ENCODE measurements at regions not wholly inside any gene's neighbourhood (a gene's known extent, or its start where the extent isn't known, plus 50 kb on each side); places are given as distances from the start of the nearest gene placed in this dataset.

DNA sequence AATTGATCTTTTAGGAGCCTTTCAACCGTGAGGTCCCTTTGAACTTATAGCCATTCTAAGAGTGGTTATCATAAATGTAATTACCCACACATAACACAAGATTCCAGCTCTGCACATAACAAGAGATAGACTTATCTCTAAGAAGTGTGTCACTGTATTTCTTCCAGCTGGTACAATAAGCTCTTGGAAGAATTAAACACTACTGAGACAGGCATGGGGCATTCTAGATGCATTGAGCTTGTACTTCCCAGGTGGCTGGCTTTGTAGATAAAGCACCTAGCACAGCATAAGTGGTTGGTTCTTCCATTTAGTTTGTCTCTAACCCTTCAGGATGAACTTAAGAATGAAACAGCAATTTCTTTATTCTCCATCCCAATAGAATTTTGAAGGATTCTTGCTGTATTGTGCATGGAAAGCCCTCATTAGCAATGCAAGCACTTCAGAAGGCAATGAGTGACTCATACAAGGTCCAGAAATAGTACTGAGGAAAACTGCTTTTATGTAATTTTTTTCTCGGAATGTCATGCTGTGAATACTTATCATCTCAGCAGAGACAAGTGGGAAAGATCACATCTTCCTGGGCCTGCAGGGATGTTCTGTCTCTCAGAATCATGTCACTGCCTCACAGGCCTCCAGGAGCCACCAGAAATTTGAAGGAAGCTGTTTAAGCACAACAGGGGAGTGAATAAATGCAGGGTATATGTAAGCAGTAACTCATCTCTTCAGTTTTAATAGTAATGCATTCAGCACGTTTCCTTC lies 91.1 kb upstream of the CD180 start:
- Histone ChIP-seq H3K9me3 (no peaks in the 10 kb centered on the region), H3K36me3 (no peaks in the 10 kb centered on the region), H3K27ac (no peak overlapping the region), H3K27me3 (no peaks in the 10 kb centered on the region), H3K4me1 (peaks cover 0 to 13% of the 10 kb centered on the region in 2 donors), H3K4me3 (replicated peaks in 1 of 3) (no peak overlapping the region)
- intact Hi-C loops (cut with DNase I) = no loop called here
- no peak for TF ChIP-seq POLR2A (IDR thresholded peaks at IDR 0.05)
- TF ChIP-seq, protein P1, sequence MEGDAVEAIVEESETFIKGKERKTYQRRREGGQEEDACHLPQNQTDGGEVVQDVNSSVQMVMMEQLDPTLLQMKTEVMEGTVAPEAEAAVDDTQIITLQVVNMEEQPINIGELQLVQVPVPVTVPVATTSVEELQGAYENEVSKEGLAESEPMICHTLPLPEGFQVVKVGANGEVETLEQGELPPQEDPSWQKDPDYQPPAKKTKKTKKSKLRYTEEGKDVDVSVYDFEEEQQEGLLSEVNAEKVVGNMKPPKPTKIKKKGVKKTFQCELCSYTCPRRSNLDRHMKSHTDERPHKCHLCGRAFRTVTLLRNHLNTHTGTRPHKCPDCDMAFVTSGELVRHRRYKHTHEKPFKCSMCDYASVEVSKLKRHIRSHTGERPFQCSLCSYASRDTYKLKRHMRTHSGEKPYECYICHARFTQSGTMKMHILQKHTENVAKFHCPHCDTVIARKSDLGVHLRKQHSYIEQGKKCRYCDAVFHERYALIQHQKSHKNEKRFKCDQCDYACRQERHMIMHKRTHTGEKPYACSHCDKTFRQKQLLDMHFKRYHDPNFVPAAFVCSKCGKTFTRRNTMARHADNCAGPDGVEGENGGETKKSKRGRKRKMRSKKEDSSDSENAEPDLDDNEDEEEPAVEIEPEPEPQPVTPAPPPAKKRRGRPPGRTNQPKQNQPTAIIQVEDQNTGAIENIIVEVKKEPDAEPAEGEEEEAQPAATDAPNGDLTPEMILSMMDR (IDR thresholded peaks at IDR 0.05) = no peak
- no peak for DNase-seq
- WGBS, 2 donors = 78 to 81% methylated on average over 3 of the region's 3 CpGs

DNA sequence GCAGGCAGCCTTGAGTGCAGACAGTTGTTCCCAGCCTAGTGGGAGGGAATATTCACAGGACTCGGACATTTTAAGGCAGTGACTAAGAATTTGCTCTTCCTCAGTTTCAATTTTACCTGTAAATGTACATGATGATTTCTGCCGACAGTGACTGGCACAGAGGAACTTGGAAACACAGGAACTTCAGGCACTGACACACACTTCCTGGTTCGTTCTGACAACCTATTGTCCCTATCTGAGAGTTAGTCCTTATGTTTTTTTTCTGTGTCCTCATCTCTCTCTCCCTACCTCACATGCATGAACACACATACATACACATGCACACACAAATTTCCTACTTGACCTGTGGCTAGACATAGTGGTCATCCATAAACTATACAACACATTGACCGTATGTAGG lies 89.4 kb upstream of the CD180 start:
- no peak overlapping the region for H3K4me3 ChIP-seq (replicated peaks in 1 of 3)
- no peaks in the 10 kb centered on the region for H3K36me3 ChIP-seq
- whole genome bisulfite sequencing, 2 donors = 76 to 86% methylated on average over 4 of the region's 4 CpGs
- no peaks in the 10 kb centered on the region for H3K27me3 ChIP-seq
- no peak for TF ChIP-seq POLR2A (IDR thresholded peaks at IDR 0.05)
- TF ChIP-seq, protein P1 (IDR thresholded peaks at IDR 0.05) = no peak
- no peak for DNase-seq
- peaks cover 0 to 13% of the 10 kb centered on the region in 2 donors for H3K4me1 ChIP-seq
- no peak overlapping the region for H3K27ac ChIP-seq
- H3K9me3 ChIP-seq = no peaks in the 10 kb centered on the region
- intact Hi-C loops (cut with DNase I) = no loop called here

DNA sequence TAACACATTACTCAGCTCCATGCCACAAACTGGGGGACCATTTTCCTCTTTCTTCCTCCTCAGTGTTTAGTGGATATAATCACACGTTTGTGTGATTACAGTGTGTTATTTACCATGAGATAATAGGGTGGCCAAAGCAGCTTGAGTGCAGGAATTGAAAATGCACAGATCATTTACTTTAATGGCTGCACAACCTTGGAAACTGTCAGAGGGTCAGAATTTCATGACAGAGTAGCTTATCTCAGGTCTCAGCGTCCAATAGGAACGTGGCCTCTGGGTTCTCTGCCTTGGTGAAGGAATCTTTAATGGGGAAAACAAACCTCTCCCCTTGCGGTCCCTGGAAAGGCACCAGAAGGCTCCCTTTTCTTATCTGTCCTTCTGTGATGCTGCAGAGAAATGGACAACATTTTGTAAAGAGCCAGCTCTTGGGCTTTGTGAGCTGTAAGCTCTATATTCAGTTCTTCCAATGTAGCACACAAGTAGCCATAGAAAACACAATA lies 87.4 kb upstream of the CD180 start:
- Histone ChIP-seq H3K27ac (no peak overlapping the region), H3K4me1 (peaks cover 0 to 7% of the 10 kb centered on the region in 2 donors), H3K36me3 (no peaks in the 10 kb centered on the region), H3K4me3 (replicated peaks in 1 of 3) (no peak overlapping the region), H3K9me3 (no peaks in the 10 kb centered on the region), H3K27me3 (no peaks in the 10 kb centered on the region)
- DNase-seq = no peak
- TF ChIP-seq, protein P1 (IDR thresholded peaks at IDR 0.05) = no peak
- TF ChIP-seq POLR2A (IDR thresholded peaks at IDR 0.05) = no peak
- intact Hi-C loops (cut with DNase I) = no loop called here
- 79 to 80% methylated on average over 4 of the region's 4 CpGs for WGBS, 2 donors

DNA sequence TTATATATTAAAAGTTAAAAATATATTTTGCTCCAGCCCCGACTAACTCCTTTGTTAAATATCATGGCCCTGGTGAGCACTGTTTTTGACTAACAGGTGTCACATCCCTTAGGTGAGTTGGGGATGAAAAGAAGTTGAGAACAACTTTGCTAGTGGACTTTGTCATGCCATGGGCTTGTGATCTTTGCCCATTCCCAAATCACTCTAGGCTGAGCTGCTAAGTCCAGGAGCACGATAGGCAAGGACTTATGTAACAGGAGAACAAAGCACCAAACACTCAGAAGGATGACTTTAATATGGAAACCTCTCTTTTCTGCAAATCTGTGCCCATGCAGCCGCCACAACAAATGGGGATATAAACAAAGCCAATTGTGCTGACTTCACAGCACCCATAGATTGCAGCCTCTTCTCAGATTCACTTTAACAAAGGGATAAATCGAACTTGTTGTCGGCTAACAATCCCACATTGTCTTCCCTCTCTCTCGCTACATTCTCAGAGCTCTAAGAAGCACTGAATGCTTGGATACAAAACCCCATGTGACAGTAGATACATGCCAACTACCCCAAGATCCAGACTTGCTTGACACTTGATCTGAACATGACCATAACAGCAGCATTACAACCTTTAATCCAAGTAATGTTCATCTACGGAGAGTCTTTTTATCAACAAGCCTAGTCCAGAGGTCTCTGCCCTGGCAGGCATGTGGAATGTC lies 86.8 kb upstream of the CD180 start:
- Histone ChIP-seq H3K9me3 (no peaks in the 10 kb centered on the region), H3K4me3 (replicated peaks in 1 of 3) (no peak overlapping the region), H3K36me3 (no peaks in the 10 kb centered on the region), H3K4me1 (peaks cover 0 to 6% of the 10 kb centered on the region in 2 donors), H3K27ac (no peak overlapping the region), H3K27me3 (no peaks in the 10 kb centered on the region)
- intact Hi-C loops (cut with DNase I) = no loop called here
- WGBS, 2 donors = 92 to 93% methylated on average over 7 of the region's 7 CpGs
- TF ChIP-seq POLR2A (IDR thresholded peaks at IDR 0.05) = no peak
- TF ChIP-seq, protein P1 (IDR thresholded peaks at IDR 0.05) = no peak
- no peak for DNase-seq

DNA sequence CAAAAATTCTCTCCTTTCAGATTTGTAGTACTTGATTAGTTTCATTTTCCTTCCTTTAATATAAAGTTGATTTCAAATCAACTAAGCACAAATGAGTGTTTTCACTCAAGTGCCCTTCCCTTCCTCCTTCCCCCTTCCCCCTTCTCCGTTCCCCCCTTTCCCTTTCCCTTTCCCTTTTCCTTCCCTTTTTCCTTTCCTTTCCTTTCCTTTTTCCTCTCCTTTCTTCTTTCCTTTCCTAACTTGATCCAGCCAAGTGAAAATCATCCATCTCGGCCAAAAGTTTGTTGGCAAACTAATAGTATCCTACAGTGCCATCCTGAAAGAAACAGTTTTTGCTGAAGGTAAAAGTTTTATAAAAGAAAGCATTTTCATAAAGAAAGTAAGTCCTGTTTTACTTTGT lies 85.3 kb upstream of the CD180 start:
- WGBS, 2 donors = 85 to 89% methylated on average over 2 of the region's 2 CpGs
- intact Hi-C loops (cut with DNase I) = no loop called here

More for the DNA sequence above, 85.3 kb upstream of the CD180 start:
- TF ChIP-seq, protein P1 (IDR thresholded peaks at IDR 0.05) = no peak
- TF ChIP-seq POLR2A (IDR thresholded peaks at IDR 0.05) = no peak
- no peaks in the 10 kb centered on the region for H3K27me3 ChIP-seq
- no peak overlapping the region for H3K27ac ChIP-seq
- no peak for DNase-seq
- no peaks in the 10 kb centered on the region for H3K36me3 ChIP-seq
- no peaks in the 10 kb centered on the region for H3K9me3 ChIP-seq
- no peak overlapping the region for H3K4me3 ChIP-seq (replicated peaks in 1 of 3)
- H3K4me1 ChIP-seq = no peaks in the 10 kb centered on the region
